ENCODE measurements at regions not wholly inside any gene's neighbourhood (a gene's known extent, or its start where the extent isn't known, plus 50 kb on each side); places are given as distances from the start of the nearest gene placed in this dataset.

DNA sequence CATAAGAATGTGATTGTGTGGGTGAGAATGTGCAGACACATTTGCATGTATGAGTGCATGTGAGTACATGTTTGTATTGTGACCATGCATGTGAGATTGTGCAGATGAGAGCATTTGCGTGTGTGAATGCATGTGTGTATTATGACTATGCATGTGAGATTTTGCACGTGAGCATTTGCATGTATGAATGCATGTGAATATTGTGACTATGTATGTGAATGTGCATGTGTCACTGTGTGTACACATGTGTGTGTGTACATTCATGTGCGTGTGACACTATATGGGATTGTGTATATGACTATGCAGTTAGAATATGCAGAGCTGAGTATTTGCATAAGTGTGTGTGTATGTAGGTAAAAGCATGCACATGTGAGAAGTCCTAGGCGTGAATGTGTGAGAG is 381.3 kb upstream of the MAF start:
- TF ChIP-seq, protein P1, sequence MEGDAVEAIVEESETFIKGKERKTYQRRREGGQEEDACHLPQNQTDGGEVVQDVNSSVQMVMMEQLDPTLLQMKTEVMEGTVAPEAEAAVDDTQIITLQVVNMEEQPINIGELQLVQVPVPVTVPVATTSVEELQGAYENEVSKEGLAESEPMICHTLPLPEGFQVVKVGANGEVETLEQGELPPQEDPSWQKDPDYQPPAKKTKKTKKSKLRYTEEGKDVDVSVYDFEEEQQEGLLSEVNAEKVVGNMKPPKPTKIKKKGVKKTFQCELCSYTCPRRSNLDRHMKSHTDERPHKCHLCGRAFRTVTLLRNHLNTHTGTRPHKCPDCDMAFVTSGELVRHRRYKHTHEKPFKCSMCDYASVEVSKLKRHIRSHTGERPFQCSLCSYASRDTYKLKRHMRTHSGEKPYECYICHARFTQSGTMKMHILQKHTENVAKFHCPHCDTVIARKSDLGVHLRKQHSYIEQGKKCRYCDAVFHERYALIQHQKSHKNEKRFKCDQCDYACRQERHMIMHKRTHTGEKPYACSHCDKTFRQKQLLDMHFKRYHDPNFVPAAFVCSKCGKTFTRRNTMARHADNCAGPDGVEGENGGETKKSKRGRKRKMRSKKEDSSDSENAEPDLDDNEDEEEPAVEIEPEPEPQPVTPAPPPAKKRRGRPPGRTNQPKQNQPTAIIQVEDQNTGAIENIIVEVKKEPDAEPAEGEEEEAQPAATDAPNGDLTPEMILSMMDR (IDR thresholded peaks at IDR 0.05; ENCODE audit: low read depth, low read length, poor library complexity, severe bottlenecking), result no peak
- no peak for TF ChIP-seq EZH2phosphoT487 (IDR thresholded peaks at IDR 0.05; ENCODE audit: borderline replicate concordance, low read length)

Data from DOHH2 (cell line).